Activated T-cell treated with anti-CD3 and anti-CD28 coated beads, Interleukin-2, amount 50 U/mL, for 24 hours (primary cell): ENCODE measurements at regions not wholly inside any gene's neighbourhood (a gene's known extent, or its start where the extent isn't known, plus 50 kb on each side); places are given as distances from the start of the nearest gene placed in this dataset.

ENCODE experiments used
- DNase-seq: peaks from one replicate; pipeline ENCODE4 v3.0.0-alpha.2; 2020
- H3K27ac Mint-ChIP-seq: 2 replicates; pipeline ENCODE4 v1.8.0; 2020; ENCODE audit warnings: mild to moderate bottlenecking, mixed read lengths
- H3K27me3 Mint-ChIP-seq: 2 replicates; pipeline ENCODE4 v1.8.0; 2020; ENCODE audit warnings: mixed read lengths
- H3K36me3 Mint-ChIP-seq: 2 replicates; pipeline ENCODE4 v1.8.0; 2020; ENCODE audit warnings: low read depth, mixed read lengths
- H3K4me1 Mint-ChIP-seq: 2 replicates; pipeline ENCODE4 v1.8.0; 2020; ENCODE audit warnings: low read depth, mixed read lengths
- H3K4me3 Mint-ChIP-seq: 2 replicates; pipeline ENCODE4 v1.8.0; 2020; ENCODE audit warnings: mild to moderate bottlenecking, moderate library complexity, mixed read lengths
- H3K9me3 Mint-ChIP-seq: 2 replicates; pipeline ENCODE4 v1.8.0; 2020; ENCODE audit warnings: mixed read lengths

DNA sequence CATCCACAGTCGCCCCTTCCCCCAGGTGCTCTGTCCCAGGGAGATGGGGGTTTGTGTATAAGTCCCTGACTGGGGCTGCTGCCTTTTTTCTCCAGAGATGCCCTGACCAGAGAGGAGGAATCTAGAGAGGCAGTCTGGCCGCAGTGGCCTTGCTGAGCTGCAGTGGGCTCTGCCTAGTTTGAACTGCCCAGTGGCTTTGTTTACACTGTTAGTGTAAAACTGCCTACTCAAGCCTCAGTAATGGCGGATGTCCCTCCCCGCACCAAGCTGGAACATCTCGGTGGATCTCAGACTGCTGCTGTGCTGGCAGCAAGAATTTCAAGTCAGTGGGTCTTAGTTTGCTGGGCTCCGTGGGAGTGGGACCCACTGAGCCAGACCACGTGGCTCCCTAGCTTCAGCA is 102.6 kb upstream of the GIMD1 start:
- Mint-ChIP-seq H3K27me3 (no peaks in the 10 kb centered on the region), H3K36me3 (no peaks in the 10 kb centered on the region), H3K4me1 (no peaks in the 10 kb centered on the region), H3K27ac (no peak overlapping the region), H3K9me3 (no peaks in the 10 kb centered on the region), H3K4me3 (no peak overlapping the region)
- DNase-seq = no peak

- no peak for DNase-seq
- no peak overlapping the region for H3K27ac Mint-ChIP-seq
- no peaks in the 10 kb centered on the region for H3K9me3 Mint-ChIP-seq
- no peak overlapping the region for H3K4me3 Mint-ChIP-seq
- H3K27me3 Mint-ChIP-seq = no peaks in the 10 kb centered on the region
- H3K4me1 Mint-ChIP-seq = no peaks in the 10 kb centered on the region
- no peaks in the 10 kb centered on the region for H3K36me3 Mint-ChIP-seq
Measured at GRCh38 chr4:106463622-106464021, 95.0 kb upstream of the GIMD1 start.

GRCh38 chr4:106454581-106454980 is 86.0 kb upstream of the GIMD1 start:
- Mint-ChIP-seq H3K27ac (no peak overlapping the region), H3K9me3 (no peaks in the 10 kb centered on the region), H3K4me1 (no peaks in the 10 kb centered on the region), H3K4me3 (no peak overlapping the region), H3K27me3 (peaks cover 11% of the 10 kb centered on the region), H3K36me3 (no peaks in the 10 kb centered on the region)
- no peak for DNase-seq

- Mint-ChIP-seq H3K4me3 (no peak overlapping the region), H3K9me3 (no peaks in the 10 kb centered on the region), H3K27me3 (peaks cover 11% of the 10 kb centered on the region), H3K36me3 (no peaks in the 10 kb centered on the region), H3K4me1 (no peaks in the 10 kb centered on the region), H3K27ac (no peak overlapping the region)
- DNase-seq = no peak
Measured at GRCh38 chr4:106454021-106454420, 85.4 kb upstream of the GIMD1 start.

GRCh38 chr4:106451091-106451490 is 82.5 kb upstream of the GIMD1 start:
- Mint-ChIP-seq H3K36me3 (no peaks in the 10 kb centered on the region), H3K4me1 (no peaks in the 10 kb centered on the region), H3K4me3 (no peak overlapping the region), H3K27me3 (peaks cover 11% of the 10 kb centered on the region), H3K27ac (no peak overlapping the region), H3K9me3 (no peaks in the 10 kb centered on the region)
- DNase-seq = no peak

DNA sequence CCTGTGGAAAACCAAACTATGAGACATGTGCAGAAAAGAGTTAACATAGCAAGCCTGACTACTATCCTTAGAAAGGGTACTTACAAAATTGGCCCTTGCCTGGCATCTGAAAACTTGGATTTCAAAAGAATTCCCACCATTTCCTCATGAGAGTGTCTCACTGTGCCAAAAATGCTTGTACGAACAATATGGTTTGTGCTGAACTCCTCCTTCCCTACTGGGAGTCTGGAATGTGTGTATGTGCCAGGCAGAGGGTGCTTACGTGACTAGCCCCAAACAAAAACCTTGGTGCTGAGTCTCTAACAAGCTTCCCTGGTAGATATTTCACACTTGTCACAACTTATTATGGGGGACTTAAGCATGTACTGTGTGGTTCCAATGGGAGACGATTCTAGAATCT is 81.7 kb upstream of the GIMD1 start:
- Mint-ChIP-seq H3K4me3 (no peak overlapping the region), H3K9me3 (no peaks in the 10 kb centered on the region), H3K4me1 (no peaks in the 10 kb centered on the region), H3K27me3 (peaks cover 11% of the 10 kb centered on the region), H3K27ac (no peak overlapping the region), H3K36me3 (no peaks in the 10 kb centered on the region)
- no peak for DNase-seq

DNA sequence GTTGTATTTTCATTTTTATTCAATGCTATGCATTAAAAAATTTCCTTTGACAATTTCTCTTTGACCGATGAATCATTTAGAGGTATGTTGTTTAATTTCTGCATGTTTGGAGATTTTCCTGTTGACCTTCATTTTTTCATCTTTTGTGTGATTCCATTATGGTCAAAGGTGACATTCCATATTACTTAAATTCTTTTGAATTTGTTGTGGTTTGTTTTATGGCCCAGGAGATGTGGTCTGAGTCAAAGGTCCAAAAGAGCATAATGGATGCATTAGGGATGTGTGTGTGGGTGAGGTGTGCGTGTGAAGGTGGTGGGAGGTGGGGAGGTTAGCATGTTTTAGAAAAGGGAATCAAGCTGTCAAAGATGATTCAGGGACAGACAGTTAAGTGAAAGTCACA is 76.0 kb upstream of the GIMD1 start:
- H3K27ac Mint-ChIP-seq = no peak overlapping the region
- H3K36me3 Mint-ChIP-seq = no peaks in the 10 kb centered on the region
- no peak overlapping the region for H3K4me3 Mint-ChIP-seq
- no peak for DNase-seq
- H3K4me1 Mint-ChIP-seq = no peaks in the 10 kb centered on the region
- no peaks in the 10 kb centered on the region for H3K27me3 Mint-ChIP-seq
- no peaks in the 10 kb centered on the region for H3K9me3 Mint-ChIP-seq

DNA sequence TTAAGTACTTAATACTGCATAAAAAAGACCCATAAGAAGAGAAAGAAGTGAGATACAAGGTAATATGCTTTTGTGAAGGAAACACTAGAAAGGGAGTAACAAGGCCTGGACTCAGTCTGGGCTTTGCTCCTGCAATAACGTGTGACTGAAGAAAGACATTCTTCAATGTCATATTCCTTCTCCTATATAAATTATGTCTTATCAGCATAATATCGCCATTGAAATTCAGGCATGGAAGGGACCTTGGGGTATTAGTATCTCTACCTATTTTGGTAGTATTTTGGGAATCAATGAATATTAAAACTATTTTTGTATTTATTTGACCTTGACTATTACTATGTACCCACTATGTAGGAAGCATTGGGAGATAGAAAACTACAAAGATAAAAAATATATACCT is 62.2 kb upstream of the GIMD1 start:
- Mint-ChIP-seq H3K27ac (no peak overlapping the region), H3K4me1 (no peaks in the 10 kb centered on the region), H3K4me3 (no peak overlapping the region), H3K36me3 (no peaks in the 10 kb centered on the region), H3K9me3 (no peaks in the 10 kb centered on the region), H3K27me3 (no peaks in the 10 kb centered on the region)
- DNase-seq = no peak

GRCh38 chr4:106429885-106430284 is 61.3 kb upstream of the GIMD1 start:
- no peaks in the 10 kb centered on the region for H3K36me3 Mint-ChIP-seq
- H3K27me3 Mint-ChIP-seq = no peaks in the 10 kb centered on the region
- no peaks in the 10 kb centered on the region for H3K4me1 Mint-ChIP-seq
- no peaks in the 10 kb centered on the region for H3K9me3 Mint-ChIP-seq
- H3K27ac Mint-ChIP-seq = no peak overlapping the region
- no peak overlapping the region for H3K4me3 Mint-ChIP-seq
- DNase-seq = no peak

GRCh38 chr4:106426069-106426468 is 57.5 kb upstream of the GIMD1 start:
- H3K27ac Mint-ChIP-seq = no peak overlapping the region
- DNase-seq = no peak
- H3K9me3 Mint-ChIP-seq = no peaks in the 10 kb centered on the region
- H3K36me3 Mint-ChIP-seq = no peaks in the 10 kb centered on the region
- H3K4me1 Mint-ChIP-seq = no peaks in the 10 kb centered on the region
- no peak overlapping the region for H3K4me3 Mint-ChIP-seq
- H3K27me3 Mint-ChIP-seq = peaks cover 4% of the 10 kb centered on the region

DNA sequence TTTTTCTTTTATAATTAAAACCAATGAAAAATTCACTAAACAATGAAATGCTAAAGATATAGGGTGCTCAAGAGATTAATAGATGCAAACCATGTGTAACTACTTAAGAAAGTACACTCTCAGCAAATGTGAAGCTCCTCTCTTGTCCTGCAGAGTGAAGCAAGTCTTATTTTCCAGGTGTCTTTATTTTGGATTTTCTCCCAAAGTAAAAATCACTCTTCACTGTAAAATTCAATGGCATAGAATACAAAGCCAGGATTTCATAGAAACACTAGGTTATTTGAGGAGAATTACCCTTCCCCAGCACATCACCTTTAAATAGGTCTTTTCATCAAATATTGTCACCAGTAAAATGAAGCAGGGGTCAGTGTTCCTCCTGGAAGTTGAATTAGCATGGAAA is 57.0 kb upstream of the GIMD1 start:
- Mint-ChIP-seq H3K4me1 (no peaks in the 10 kb centered on the region), H3K36me3 (no peaks in the 10 kb centered on the region), H3K9me3 (no peaks in the 10 kb centered on the region), H3K4me3 (no peak overlapping the region), H3K27me3 (peaks cover 4% of the 10 kb centered on the region), H3K27ac (no peak overlapping the region)
- no peak for DNase-seq

DNA sequence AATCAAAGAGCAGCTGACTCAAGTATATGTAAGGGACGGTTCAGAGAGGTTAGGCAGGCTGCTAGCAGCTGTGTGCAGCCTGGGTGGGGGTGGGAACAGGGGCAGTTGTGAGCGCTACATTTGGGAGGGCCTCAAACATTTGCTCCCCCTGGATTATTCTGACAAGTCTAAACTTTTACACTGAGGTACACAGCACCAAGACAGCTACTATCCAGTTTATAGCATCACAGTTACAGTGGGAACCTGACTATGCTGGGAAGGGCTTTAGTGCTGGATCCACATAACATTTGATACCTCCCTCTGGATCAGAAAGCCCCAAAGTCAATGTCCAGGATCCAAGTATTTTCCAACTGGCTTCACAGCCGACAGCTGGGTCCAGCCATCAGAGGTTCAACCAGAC is 55.8 kb upstream of the GIMD1 start:
- Mint-ChIP-seq H3K4me1 (no peaks in the 10 kb centered on the region), H3K36me3 (no peaks in the 10 kb centered on the region), H3K4me3 (no peak overlapping the region), H3K9me3 (no peaks in the 10 kb centered on the region), H3K27ac (no peak overlapping the region), H3K27me3 (peaks cover 4% of the 10 kb centered on the region)
- no peak for DNase-seq

GRCh38 chr4:106423791-106424190 is 55.2 kb upstream of the GIMD1 start:
- Mint-ChIP-seq H3K9me3 (no peaks in the 10 kb centered on the region), H3K27ac (no peak overlapping the region), H3K36me3 (no peaks in the 10 kb centered on the region), H3K4me3 (no peak overlapping the region), H3K4me1 (no peaks in the 10 kb centered on the region), H3K27me3 (peaks cover 4% of the 10 kb centered on the region)
- DNase-seq = no peak

GRCh38 chr4:106422766-106423165 is 54.2 kb upstream of the GIMD1 start:
- H3K4me1 Mint-ChIP-seq = no peaks in the 10 kb centered on the region

GRCh38 chr4:106421441-106422296 is 53.1 kb upstream of the GIMD1 start:
- H3K36me3 Mint-ChIP-seq = no peaks in the 10 kb centered on the region
- no peak overlapping the region for H3K4me3 Mint-ChIP-seq
- peaks cover 7% of the 10 kb centered on the region for H3K27me3 Mint-ChIP-seq
- no peaks in the 10 kb centered on the region for H3K4me1 Mint-ChIP-seq
- no peaks in the 10 kb centered on the region for H3K9me3 Mint-ChIP-seq
- DNase-seq = no peak
- no peak overlapping the region for H3K27ac Mint-ChIP-seq

More at GRCh38 chr4:106422766-106423165, 54.2 kb upstream of the GIMD1 start:
- Mint-ChIP-seq H3K9me3 (no peaks in the 10 kb centered on the region), H3K4me3 (no peak overlapping the region), H3K27ac (no peak overlapping the region), H3K36me3 (no peaks in the 10 kb centered on the region), H3K27me3 (peaks cover 4% of the 10 kb centered on the region)
- no peak for DNase-seq

GRCh38 chr4:106418444-106418843 is 49.9 kb upstream of the GIMD1 start:
- DNase-seq = no peak
- H3K27me3 Mint-ChIP-seq = peaks cover 4% of the 10 kb centered on the region
- no peaks in the 10 kb centered on the region for H3K4me1 Mint-ChIP-seq
- no peaks in the 10 kb centered on the region for H3K36me3 Mint-ChIP-seq
- H3K9me3 Mint-ChIP-seq = no peaks in the 10 kb centered on the region
- no peak overlapping the region for H3K4me3 Mint-ChIP-seq
- no peak overlapping the region for H3K27ac Mint-ChIP-seq
